HepG2 (cell line): ENCODE measurements at regions not wholly inside any gene's neighbourhood (a gene's known extent, or its start where the extent isn't known, plus 50 kb on each side); places are given as distances from the start of the nearest gene placed in this dataset.

Source experiments
- ATAC-seq: fragments of 200-7000 bp; cut with Tn5 transposase; 3 replicates; pipeline ENCODE4 v1.9.1; 2020; ENCODE audit warnings: mild to moderate bottlenecking, moderate library complexity
- BruUV-seq: library from RNA; stranded (reverse); fragments of 400-500 nt; replicated peaks from 2 replicates; lab custom pipeline; 2021; lab: Mats Ljungman, UMichigan
- CTCF ChIA-PET: fragments of 300-600 bp; formaldehyde crosslinking; extraction: SDS; loops from one replicate; lab custom pipeline; 2021; ENCODE audit warnings: low total read pairs, inconsistent platforms, low intra/inter-chr PET ratio; lab: Yijun Ruan, JAX
- POLR2A ChIA-PET: fragments of 350-600 bp; sonication (Branson Sonifier 250); formaldehyde crosslinking; loops from one replicate; lab custom pipeline; 2020; ENCODE audit warnings: antibody characterized with exemption, inconsistent platforms; lab: Yijun Ruan, JAX
- DNase-seq: peaks from one replicate; pipeline ENCODE4 v3.0.0-alpha.2; 2015; ENCODE audit warnings: low spot score
- FAIRE-seq: peaks from 3 replicates; lab custom pipeline; 2011; peaks lifted over from hg19 to GRCh38; lab: Jason Lieb, UNC
- H2AFZ ChIP-seq: one replicate; pipeline ENCODE4 v1.6.1; 2011; ENCODE audit warnings: low read length, inconsistent platforms
- H3K27ac ChIP-seq: fragments of 300-600 bp; 3 replicates; pipeline ENCODE4 v1.8.0; 2011; ENCODE audit warnings: mixed run types, mild to moderate bottlenecking, mixed read lengths, low read length, inconsistent platforms; ENCODE audit not compliant: insufficient read depth; ENCODE audit errors: extremely low read length
- H3K27me3 ChIP-seq, 2 experiments: fragments of 200-600 bp in 1 of 2; 2 replicates in 1 of 2; 3 replicates in 1 of 2; pipeline versions ENCODE4 v1.6.0 to v1.8.0; 2011; ENCODE audit warnings: low read length in 2 of 2, mild to moderate bottlenecking in 2 of 2, moderate library complexity in 2 of 2, inconsistent platforms in 1 of 2; ENCODE audit not compliant: insufficient read depth in 2 of 2, control insufficient read depth in 1 of 2
- H3K36me3 ChIP-seq, 2 experiments: fragments of 200-600 bp in 1 of 2; replicated peaks in 1 of 2; 2 replicates in 1 of 2; 3 replicates in 1 of 2; pipeline versions ENCODE4 v1.5.1 to v1.8.0; 2011; ENCODE audit warnings: low read length in 2 of 2, inconsistent platforms in 1 of 2; ENCODE audit not compliant: insufficient read depth in 2 of 2, control insufficient read depth in 1 of 2
- H3K4me1 ChIP-seq: 2 replicates; pipeline ENCODE4 v1.5.1; 2012; ENCODE audit warnings: low read length, inconsistent platforms; ENCODE audit not compliant: insufficient read depth
- H3K4me2 ChIP-seq: 2 replicates; pipeline ENCODE4 v1.6.0; 2011; ENCODE audit warnings: low read depth, low read length, inconsistent platforms
- H3K4me3 ChIP-seq, 3 experiments: fragments of 200-600 bp in 1 of 3; sonication (generic), shearing (Covaris generic) in 1 of 3; replicated peaks in 1 of 3; 2 replicates each; pipeline ENCODE4 v1.5.1; 2011 to 2016; ENCODE audit warnings: low read length in 3 of 3, inconsistent platforms in 2 of 3, low read depth in 2 of 3, mild to moderate bottlenecking in 2 of 3, control low read depth in 1 of 3, mixed read lengths in 1 of 3; ENCODE audit not compliant: insufficient read depth in 1 of 3
- H3K79me2 ChIP-seq: one replicate; pipeline ENCODE4 v1.6.1; 2011; ENCODE audit warnings: low read length, inconsistent platforms; ENCODE audit not compliant: insufficient read depth
- H3K9ac ChIP-seq: 2 replicates; pipeline ENCODE4 v1.6.0; 2011; ENCODE audit warnings: mild to moderate bottlenecking, low read depth, low read length, inconsistent platforms; ENCODE audit not compliant: insufficient read depth
- H3K9me3 ChIP-seq: 2 replicates; pipeline ENCODE4 v1.5.1; 2012; ENCODE audit warnings: mild to moderate bottlenecking, low read length
- H4K20me1 ChIP-seq: 2 replicates; pipeline ENCODE4 v1.6.0; 2011; ENCODE audit warnings: inconsistent platforms, mild to moderate bottlenecking, low read length, moderate library complexity; ENCODE audit not compliant: insufficient read depth
- BATF2 ChIP-seq: sonication (generic); formaldehyde crosslinking; IDR thresholded peaks from 2 replicates; pipeline ENCODE4 v1.8.0; 2022; ENCODE audit warnings: mild to moderate bottlenecking, missing genetic modification reagents, moderate library complexity
- GATAD1 ChIP-seq: IDR thresholded peaks from 2 replicates; pipeline ENCODE4 v1.6.1; 2016; ENCODE audit warnings: missing genetic modification reagents, missing compliant biosample characterization
- HES4 ChIP-seq: sonication (generic); formaldehyde crosslinking; IDR thresholded peaks from 2 replicates; pipeline ENCODE4 v1.9.0; 2021; ENCODE audit warnings: mild to moderate bottlenecking, missing genetic modification reagents, borderline replicate concordance
- HOXA7 ChIP-seq: sonication (generic); formaldehyde crosslinking; IDR thresholded peaks from 2 replicates; pipeline ENCODE4 v1.8.1; 2022; ENCODE audit warnings: mild to moderate bottlenecking, missing genetic modification reagents, moderate library complexity
- HOXD1 ChIP-seq: sonication (generic); formaldehyde crosslinking; IDR thresholded peaks from 2 replicates; pipeline ENCODE4 v1.5.0; 2020; ENCODE audit warnings: missing genetic modification reagents
- KLF16 ChIP-seq, 2 experiments: sonication (generic) in 1 of 2; formaldehyde crosslinking in 1 of 2; IDR thresholded peaks; 2 replicates each; pipeline versions ENCODE4 v1.6.1 to v1.8.0; 2016 to 2023; ENCODE audit warnings: missing genetic modification reagents in 2 of 2, missing compliant biosample characterization in 1 of 2
- MLX ChIP-seq: IDR thresholded peaks from 2 replicates; pipeline ENCODE4 v1.6.1; 2016
- PLSCR1 ChIP-seq: sonication (generic); formaldehyde crosslinking; IDR thresholded peaks from 2 replicates; pipeline ENCODE4 v1.5.0; 2020; ENCODE audit warnings: missing genetic modification reagents, mild to moderate bottlenecking, borderline replicate concordance
- RFX3 ChIP-seq: IDR thresholded peaks from 2 replicates; pipeline ENCODE4 v1.6.1; 2016; ENCODE audit warnings: missing biosample characterization, missing genetic modification reagents
- RNF219 ChIP-seq: sonication (generic); formaldehyde crosslinking; IDR thresholded peaks from 2 replicates; pipeline ENCODE4 v1.5.0; 2020; ENCODE audit warnings: mild to moderate bottlenecking, missing genetic modification reagents
- TGIF2 ChIP-seq: IDR thresholded peaks from 2 replicates; pipeline ENCODE4 v1.6.1; 2016; ENCODE audit warnings: control low read depth, missing compliant biosample characterization
- ZFAT ChIP-seq: sonication (generic); formaldehyde crosslinking; conservative IDR thresholded peaks from 2 replicates; pipeline ENCODE4 v1.8.1; 2023; ENCODE audit warnings: missing genetic modification reagents, inconsistent platforms
- ZKSCAN1 ChIP-seq: fragments of 150-350 bp; IDR thresholded peaks from 2 replicates; pipeline ENCODE4 v1.6.1; 2014; ENCODE audit warnings: low read length
- ZNF235 ChIP-seq: sonication (generic); formaldehyde crosslinking; IDR thresholded peaks from 2 replicates; pipeline ENCODE4 v1.8.1; 2023; ENCODE audit warnings: mild to moderate bottlenecking, missing genetic modification reagents, borderline replicate concordance
- ZSCAN22 ChIP-seq: sonication (generic); formaldehyde crosslinking; IDR thresholded peaks from 2 replicates; pipeline ENCODE4 v1.4.0; 2020; ENCODE audit warnings: mild to moderate bottlenecking, missing genetic modification reagents
- WGBS: methylation state at CpG from one replicate; pipeline ENCODE4 v1.1.6; 2017; ENCODE audit warnings: low lambda C conversion rate; 5-methylcytosine and 5-hydroxymethylcytosine counted together
- in situ Hi-C: cut with HindIII; loops from 2 replicates; pipeline ENCODE4 v1.10.0; 2017; ENCODE audit warnings: low pct_unique_long_range_greater_than_20kb; ENCODE audit not compliant: extremely low pct_ligation_motif_present
- intact Hi-C: fragments of 100-400 bp; cut with micrococcal nuclease; formaldehyde crosslinking; loops from one replicate; pipeline ENCODE4 v1.10.0; 2022; ENCODE audit not compliant: unreplicated experiment
- TF ChIP-seq, protein P1 (sequence below): sonication (generic); formaldehyde crosslinking; IDR thresholded peaks from 2 replicates; pipeline ENCODE4 v1.9.0; 2021; ENCODE audit warnings: missing genetic modification reagents, mild to moderate bottlenecking, borderline replicate concordance

DNA sequence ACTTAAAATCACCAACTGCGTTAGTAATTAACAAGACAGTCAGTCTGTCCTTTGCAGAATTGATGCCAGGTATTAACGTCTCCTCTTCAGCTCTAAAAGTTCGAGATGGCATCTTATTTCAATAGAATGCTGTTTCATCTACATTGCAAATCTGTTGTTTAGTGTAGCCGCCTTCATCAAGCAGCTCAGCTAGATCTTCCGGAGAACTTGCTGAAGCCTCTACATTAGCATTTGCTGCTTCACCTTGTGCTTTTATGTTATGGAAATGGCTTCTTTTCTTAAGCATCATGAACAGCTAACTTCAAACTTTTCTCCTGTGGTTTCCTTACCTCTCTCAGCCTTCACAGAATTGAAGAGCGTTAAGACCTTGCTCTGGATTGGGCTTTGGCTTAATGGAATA, 95.5 kb upstream of the FAM20C start:
- Histone ChIP-seq H2AFZ (no peak overlapping the region), H3K27me3 (peaks cover 0 to 42% of the 10 kb centered on the region in 2 experiments; a peak in 3 of 5 replicates), H3K9me3 (no peaks in the 10 kb centered on the region), H3K79me2 (no peaks in the 10 kb centered on the region), H3K4me1 (no peaks in the 10 kb centered on the region), H4K20me1 (no peaks in the 10 kb centered on the region), H3K36me3 (no peaks in the 10 kb centered on the region), H3K4me2 (no peak overlapping the region), H3K27ac (no peak overlapping the region), H3K9ac (no peak overlapping the region), H3K4me3 (no peak overlapping the region)
- FAIRE-seq: no peak
- POLR2A ChIA-PET: no interaction called here
- intact Hi-C loops: no loop called here
- in situ Hi-C loops: no loop called here
- BruUV-seq: no TSS peak
- no peak for ATAC-seq
- TF ChIP-seq KLF16 (CRISPR knock-in tag; IDR thresholded peaks at IDR 0.05): no peak
- no peak for TF ChIP-seq HES4 (CRISPR knock-in tag)
- no peak for TF ChIP-seq ZSCAN22
- no peak for TF ChIP-seq ZKSCAN1
- no peak for TF ChIP-seq RFX3
- TF ChIP-seq GATAD1 (CRISPR knock-in tag): no peak
- no peak for TF ChIP-seq MLX (CRISPR knock-in tag)
- no peak for TF ChIP-seq PLSCR1 (CRISPR knock-in tag)
- TF ChIP-seq ZFAT (CRISPR knock-in tag): no peak
- no peak for TF ChIP-seq HOXA7
- TF ChIP-seq BATF2 (CRISPR knock-in tag): no peak
- no peak for TF ChIP-seq ZNF235 (CRISPR knock-in tag)
- TF ChIP-seq TGIF2 (CRISPR knock-in tag): no peak
- TF ChIP-seq RNF219: no peak
- TF ChIP-seq, protein P1, sequence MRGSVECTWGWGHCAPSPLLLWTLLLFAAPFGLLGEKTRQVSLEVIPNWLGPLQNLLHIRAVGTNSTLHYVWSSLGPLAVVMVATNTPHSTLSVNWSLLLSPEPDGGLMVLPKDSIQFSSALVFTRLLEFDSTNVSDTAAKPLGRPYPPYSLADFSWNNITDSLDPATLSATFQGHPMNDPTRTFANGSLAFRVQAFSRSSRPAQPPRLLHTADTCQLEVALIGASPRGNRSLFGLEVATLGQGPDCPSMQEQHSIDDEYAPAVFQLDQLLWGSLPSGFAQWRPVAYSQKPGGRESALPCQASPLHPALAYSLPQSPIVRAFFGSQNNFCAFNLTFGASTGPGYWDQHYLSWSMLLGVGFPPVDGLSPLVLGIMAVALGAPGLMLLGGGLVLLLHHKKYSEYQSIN (CRISPR knock-in tag): no peak
- no peak for TF ChIP-seq HOXD1
- no peak for DNase-seq
- CTCF ChIA-PET: interaction anchor here (0.6 kb wide), 1 partner anchor 24 kb away, joined by 3 read pairs; no protein-coding TSS in a partner anchor
- WGBS: 47% methylated on average over 6 of the region's 6 CpGs
